ENCODE measurements at regions not wholly inside any gene's neighbourhood (a gene's known extent, or its start where the extent isn't known, plus 50 kb on each side); places are given as distances from the start of the nearest gene placed in this dataset.

DNA sequence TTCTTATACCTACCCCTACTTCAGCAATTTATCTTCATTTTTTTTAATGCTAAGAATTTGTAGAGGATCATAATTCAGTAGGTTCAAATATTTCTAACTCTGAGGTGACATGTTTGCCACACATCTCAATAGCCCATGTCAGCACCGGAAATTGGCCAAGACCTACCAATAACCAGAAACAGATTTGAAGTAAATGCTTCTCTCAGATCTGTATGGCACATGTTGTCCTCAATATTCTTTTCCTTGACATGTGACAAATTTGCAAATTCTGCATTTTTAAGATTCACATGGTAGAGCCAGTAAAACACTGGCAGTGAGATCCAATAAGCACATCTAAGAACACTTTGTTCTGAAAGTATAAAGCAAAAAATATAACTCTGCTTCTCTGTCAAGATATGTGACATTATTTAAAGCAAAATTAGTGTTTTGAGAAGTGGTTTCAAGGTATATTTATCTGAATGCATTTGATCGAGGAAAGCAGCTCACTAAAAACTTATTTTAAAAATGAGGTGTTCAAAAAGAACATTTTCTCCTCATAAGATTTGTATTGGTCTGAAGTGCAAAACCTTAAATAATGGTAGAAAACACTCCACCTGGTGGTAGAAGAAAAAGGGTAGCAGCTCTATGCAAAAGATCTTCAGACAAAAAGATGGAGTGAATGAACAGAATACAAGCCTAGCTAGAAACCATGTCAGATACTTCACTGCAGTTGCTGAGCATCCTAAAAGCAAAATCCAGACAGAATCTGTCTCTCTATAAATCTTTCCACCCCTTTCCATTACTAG is 513.8 kb upstream of the FAM241A start:
- DNase-seq = peak; percentile 6 to 74 (median 39)

DNA sequence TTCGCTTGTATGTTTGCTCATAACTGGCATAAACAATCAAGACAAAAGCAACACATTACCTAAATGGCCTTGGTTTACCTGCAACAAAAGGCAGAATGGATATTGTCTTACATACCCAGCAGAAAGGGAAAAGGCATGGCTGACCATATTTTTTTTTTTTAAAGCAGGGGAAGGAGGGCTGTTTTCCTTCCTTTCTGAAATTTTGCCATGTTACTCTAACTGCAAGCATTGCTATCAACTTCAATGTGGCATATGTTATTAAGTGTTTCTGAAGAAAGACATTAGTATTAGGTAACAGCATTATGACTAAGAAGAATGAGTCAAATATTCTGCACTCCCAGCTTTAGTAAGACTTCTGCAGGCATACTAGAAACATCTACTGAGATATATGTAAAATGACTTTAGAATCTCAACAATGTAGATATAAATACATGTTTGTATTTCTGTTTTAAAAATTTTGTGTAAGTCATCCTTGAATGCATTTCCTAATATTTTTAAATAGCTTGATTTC is 512.6 kb upstream of the FAM241A start:
- peak in 1 of 3 experiments; percentile 55 for DNase-seq

DNA sequence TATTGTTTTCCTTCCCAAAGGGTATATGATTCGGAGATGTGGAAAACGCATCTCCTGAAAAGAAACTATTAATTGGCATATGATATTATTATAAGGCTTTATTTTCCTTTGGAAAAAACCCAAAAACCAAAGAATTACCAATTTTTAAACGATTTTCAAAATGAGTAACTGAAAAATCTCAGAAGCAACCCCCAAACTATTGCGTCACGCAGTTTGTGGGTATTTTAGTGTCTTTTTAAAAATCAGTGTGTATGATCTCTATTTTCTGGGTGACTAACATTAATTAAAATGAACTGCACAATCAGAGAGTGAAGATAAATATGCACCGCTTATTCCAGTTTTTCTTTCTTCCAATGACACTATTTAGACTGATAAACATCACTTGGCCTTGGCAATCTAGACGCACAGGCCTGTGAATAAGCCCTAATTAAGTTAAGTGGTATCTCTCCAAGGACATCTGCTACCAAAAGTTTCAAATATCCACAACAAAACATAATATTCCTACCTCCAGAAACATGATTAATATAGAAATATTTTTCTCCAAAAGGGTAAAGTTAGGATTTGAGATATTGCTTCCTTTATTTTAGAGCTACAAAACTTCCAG is 511.5 kb upstream of the FAM241A start:
- DNase-seq = peak in 2 of 3 experiments; percentile 37 to 81

DNA sequence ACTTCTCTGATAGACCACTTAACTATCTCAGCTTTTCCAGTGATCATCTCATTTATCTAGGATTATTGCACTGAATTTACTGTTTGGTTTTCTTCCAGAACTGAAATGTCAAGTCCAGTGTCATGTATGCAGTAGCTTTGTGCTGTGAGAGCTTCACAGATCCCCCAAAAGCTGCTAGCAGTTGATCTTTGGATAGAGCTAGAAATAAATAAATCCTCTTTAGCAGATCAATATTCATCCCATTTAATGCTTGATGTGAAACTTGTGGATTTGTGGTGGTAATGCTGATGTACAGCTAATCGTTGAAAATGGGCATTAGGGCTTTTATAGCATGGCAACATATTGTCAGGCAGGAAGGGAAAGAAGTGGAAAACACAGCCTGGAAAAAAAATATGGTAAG is 509.6 kb upstream of the FAM241A start:
- DNase-seq = no peak

DNA sequence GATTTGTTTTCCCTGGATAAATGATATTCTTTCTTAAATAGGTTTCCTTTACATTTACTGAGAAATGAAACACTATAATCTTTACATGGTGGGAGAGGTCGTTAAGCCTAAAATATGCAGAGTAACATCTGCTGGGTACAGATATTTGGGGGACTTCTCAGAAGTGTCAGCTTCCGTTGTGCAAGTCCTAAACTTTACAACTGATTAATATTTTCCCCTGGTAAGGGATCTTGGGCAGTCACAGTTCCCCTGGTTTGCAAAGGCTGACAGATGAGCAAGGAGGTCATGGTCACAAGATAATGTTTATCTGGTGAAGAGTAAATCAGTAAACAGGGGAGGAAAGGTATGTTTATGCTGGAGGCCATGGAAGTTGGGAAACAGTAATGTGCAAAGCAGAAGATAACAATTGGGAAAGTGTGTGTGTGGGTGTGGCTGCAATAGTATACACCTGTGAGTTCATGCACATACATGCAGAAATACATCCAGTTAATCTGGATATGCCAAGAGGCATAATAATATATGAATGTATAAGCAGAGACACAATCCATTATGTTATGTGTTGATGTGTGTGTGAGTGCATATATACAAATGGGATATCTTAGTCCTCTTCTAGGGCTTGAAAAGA is 508.2 kb upstream of the FAM241A start:
- DNase-seq = no peak

DNA sequence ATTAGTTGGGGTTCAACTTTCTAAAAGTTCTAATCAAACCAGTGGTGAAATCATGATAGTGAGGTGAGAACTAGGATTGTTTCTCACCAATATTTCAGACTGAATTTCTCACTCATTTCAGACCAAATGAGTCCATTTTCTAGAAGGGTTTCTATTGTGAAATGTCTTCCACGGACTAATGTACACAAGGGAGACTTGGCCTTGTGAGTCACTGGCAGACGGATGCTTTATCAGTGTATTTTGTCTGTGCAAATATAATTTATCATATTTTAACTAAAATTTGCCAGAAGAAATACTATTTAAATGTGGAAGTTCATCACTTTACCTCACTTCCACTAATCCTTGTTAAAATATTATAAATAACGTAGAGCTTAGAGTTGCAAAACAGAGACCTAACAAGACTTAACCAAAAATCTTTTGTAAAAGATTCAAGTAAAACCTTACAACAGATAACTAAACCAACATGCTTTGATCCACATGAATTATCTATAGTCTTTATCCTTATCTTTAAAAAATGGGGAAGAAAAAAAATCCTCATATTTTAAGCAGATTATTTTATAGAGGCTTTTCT is 506.0 kb upstream of the FAM241A start:
- no peak for DNase-seq

DNA sequence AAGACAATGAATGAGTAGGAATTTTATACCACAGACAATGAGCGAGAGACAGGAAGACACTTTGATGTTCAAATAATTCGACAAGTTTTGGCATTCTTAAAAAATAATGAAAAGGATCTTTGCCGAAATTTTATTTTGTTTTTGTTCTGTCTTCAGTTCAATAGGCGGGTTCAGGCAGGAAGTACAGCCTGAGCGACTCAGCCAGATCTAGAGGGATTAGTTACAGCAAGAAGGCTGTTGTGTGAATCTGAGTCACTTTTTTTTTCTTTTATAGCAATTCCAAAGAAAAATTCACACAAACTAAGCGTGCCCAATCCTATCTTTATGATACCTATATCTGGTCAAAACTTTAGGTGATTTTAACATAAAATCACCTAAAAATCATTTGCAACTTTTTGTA is 505.4 kb upstream of the FAM241A start:
- no peak for DNase-seq

DNA sequence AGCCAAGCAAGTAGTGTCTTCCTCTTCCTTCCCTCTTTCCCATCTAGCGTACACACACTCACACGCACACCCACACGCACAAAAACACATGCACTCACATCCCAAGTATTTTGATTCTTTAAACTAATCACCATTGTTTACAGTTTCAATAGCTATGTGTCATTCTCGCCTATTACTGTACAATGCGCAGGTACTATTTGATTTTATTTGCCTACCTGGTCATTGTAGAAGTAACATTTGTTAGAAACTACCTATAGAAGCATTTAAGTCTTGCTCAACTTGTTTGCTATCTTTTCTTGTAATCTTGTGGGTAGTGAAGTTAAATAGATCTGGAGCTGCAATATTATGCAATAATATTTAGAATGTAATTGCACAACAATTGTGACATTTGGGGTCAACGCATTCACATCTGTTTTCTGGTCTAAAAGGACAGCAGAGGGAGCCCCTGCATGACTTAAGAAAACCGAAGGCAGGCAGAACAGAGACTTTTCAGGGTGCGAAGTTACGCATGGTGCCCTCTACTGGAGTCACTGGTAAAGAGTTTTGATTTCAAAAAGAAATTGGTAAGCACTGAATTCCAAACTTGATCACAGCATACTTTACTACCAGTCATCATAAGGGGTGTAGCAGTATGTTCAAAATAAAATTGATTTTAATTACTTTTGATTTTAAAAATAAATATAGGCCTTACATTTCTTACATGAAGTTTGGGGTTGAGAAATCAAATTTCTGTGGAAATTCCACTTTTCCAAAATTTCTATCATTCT is 503.3 kb upstream of the FAM241A start:
- peak; percentile 59 to 92 (median 68) for DNase-seq

DNA sequence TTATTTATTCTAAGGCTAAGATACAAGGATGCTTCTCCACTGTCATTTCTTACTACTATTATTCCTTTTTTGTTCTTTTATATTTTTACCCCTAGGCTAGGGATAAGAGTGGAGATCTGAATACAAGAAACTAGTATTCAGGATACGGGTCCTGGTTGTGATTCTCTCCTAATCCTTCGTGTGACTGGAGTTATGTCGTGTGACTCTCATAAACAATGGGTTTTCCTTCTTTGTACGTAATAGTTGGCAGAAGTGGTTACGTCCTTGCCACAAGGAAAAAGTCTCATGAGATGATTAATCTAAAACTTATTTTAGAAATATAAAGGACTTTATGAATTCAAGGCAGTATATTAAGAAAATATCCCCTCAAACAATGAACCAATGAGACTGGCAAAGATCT is 497.2 kb upstream of the FAM241A start:
- no peak for DNase-seq

DNA sequence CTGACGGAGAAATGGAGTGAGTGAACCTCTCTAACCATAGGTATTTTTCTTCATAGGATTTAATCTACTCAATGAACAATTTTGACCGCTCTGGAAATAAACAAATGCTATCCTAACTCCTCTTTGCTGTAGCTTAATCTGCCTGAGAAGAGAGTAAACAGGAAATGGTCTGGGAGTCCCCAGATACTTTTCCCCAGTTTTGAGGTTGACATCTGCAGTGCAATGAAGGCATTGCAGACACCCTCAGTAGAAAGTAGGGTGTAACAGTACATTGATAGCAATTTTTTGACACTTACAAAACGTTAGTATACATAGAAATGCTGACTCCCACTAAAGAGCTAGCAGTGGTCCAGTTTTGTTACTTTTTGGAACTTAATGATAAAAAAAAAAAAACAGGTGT is 495.9 kb upstream of the FAM241A start:
- no peak for DNase-seq

DNA sequence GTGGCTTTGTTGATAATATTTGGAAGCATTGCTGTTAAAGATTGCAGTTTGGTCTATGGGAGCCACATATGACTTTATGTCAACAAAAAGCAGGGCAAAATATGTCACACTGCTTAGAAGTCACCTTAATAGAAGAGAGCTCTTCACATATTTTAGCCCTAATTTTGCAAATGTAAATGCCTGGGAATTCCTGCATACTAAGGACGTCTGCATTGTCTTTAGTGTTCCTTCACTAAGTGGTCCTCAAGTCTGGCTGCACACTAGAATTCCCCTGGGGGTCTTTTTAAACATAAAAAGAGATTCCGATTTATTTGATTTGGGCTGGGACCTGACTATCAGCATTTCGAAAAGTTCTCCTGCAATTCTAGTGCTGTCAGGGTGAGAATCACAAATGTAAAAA is 495.1 kb upstream of the FAM241A start:
- DNase-seq = no peak

DNA sequence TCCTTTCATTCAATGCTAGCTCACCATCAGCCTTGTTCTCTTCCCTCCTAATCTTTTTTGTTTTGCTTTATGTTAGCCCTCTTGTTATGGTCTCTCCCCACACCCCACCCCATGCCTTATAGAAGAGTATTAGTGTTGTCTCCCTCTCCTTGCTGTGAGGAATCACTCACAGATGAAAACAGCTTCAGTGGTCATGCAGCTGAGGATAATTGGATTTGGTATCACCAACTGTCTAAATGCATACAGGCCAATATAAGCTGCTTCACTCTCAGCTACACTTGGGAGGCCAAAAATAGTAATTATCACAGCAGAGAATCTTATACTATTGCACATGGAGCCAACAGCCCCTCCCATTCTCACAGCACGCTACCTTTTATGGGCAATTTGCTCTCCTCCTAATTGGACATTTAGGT is 494.6 kb upstream of the FAM241A start:
- DNase-seq = peak in 2 of 3 experiments; percentile 63 to 91

DNA sequence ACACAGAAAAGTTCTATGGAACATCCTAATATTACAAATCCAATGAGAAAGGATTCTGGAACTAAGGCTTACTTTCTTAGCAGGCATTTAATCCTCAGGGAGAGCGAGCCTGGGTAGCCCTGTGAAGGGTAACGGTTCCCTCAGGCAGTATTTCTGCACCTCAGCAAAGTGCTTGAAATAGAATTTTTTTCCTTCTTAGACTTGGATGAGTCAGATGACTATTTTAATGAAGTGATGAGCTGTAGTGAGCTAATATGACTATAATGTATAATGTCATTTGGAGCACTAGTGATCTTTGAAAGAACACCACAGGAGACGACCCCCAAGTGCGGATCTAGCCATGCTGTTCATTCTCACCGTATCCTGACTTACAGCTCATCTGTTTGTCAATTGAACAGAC is 493.0 kb upstream of the FAM241A start:
- no peak for DNase-seq

DNA sequence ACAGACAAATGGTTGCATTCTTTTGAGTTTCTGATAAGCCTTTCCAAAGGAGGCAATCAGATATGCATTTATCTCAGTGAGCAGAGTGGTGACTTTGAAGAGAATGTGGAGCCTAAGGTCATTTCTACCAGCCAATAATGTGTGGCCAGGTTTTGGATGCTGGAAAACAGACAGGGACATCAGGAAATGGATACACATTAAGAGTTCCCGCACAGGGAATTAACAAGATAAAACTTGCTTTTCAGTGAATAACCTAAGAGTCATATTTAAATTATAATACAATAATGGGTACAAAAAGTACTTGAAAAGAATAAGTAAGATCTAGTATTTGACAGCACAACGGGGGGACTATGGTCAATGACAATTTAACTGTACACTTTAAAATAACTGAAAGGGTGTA is 492.3 kb upstream of the FAM241A start:
- no peak for DNase-seq

DNA sequence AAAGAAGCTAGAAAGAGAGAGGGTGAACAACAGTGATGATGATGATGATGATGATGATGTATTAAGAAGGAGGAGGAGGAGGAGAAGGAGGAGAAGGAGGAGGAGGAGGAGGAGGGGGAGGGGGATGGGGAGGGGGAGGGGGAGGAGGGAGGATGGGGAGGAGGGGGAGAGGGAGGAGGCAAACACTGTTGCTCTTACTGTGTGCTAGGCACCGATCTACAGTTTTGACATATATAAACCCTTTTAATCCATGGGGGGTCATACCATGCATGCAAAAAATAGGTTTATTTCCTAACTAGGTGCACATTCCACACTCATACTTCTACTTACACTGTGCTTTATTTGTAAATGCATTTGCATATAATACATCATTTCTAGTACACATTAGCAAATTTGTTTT is 482.8 kb upstream of the FAM241A start:
- DNase-seq = no peak

DNA sequence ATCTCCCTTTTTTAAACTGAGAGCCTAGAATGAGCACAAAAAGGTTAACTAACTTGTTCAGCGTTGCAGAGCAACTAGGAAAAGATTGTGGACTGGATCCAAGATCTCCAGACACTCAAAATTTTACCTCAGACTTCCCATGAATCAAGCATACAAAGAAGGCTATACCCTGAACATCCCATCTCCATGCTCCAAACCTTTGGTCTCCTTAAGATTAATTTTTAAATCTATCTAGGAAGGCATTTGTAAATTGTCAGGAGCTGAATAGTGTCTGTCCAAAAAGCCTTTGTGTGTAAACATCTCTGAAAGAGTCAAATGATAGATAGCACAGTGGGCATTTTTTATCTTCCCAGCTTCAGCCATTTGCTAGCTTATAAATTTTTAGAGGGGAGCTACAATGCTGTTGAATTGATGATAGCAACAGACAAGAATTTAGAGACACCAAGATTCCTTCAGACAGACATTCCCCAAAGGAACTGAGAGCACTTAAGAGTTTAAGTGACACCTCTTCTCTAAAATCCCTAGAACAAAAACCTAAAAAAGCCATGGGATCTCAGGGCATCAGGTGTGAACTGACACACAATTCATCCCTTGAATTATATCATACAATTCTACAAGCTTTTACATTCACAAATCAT is 480.8 kb upstream of the FAM241A start:
- no peak for DNase-seq

DNA sequence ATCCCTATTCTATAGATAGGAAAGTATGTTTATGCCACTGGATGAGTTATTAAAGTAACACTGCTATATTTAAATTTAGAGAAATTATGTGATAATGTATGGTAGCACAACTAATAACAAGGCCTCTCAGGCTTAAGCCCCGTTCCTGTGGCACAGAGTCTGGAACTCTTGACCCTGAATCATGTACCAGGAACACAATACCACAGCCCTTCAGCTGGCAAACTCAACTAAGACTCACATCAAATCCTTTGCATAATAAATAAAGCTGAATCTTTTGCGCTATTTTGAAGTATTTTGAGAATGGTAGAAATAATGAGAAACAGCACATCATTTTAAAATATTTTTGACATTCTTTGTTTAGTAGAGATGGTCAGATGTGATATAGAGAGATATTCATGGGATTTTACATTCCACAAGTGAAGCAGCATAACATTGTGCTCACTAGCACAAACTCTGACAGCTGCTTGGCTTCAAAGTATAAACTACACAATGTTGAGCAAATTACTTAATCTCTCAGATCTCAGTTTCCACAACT is 478.4 kb upstream of the FAM241A start:
- DNase-seq = no peak

DNA sequence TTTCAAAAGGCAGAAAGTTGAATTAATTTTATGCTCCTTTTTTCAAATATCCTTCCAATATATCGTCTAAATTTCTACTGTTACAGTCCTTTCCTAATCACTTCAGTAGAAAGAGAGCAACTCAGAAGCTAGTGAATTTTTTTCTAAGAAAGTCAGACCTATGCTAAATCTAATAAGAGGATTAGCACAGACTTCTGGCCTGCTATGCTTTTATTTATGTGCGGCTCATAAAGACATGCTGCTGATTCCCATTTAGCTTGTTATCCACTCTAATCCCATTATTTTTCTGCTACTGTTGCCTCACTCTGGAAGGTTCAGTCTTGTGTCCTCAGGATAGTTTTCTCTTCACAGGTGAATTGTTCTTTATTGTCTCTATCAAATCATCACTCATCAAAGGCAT is 473.5 kb upstream of the FAM241A start:
- no peak for DNase-seq

DNA sequence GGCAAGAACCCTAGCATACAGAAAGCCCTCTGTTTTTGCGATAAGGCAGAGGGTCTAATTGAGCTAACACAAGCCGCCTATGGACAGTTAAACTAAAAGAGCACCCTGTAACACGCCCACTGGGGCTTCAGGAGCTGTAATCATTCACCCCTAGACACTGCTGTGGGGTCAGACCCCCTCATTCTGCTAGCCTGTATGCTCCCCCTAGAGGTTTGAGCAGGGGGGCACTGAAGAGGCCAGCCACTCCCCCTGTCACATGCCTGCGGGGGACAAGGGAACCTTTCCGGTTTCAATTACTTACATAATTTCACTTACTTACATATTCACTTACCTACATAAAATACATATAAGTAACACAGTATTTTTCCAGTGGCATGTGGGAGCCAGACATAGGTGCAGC is 469.5 kb upstream of the FAM241A start:
- DNase-seq = no peak

DNA sequence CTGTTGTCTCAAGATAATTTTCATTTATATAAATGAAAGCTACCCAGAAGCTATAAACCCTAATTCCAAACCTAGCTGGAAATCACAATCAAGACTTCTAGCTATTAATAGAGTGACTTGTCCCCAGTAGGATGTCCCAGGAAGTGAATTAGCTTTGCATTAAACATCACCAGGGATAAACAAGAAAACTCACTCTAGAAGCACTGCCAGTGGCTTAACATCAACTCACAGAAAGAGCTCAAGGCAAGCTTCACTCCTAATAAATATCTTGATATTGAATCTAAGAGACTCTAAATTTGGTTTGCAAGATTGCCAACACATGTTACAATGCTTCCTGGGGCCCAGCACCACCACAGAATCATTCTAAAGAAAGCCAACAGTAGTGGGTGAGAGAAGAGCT is 468.7 kb upstream of the FAM241A start:
- DNase-seq = no peak

DNA sequence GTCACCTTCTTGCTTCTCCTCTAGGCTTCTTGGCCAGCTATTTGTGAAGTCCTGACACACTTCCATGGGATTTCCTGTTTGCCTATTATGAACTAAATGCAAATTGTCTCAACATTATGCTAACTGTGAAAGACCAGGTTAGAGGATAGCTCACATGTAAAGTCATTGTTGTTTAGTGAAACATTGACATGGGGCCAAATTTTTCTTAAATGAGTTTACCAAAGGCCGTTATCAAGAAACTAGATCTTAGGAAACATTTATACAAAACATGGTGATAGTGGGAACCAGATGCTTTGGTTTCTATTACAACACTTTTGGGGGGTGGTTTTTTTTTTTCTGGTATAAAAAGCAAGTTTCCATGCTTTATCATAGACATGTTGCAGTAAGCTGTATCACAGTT is 466.8 kb upstream of the FAM241A start:
- DNase-seq = no peak

DNA sequence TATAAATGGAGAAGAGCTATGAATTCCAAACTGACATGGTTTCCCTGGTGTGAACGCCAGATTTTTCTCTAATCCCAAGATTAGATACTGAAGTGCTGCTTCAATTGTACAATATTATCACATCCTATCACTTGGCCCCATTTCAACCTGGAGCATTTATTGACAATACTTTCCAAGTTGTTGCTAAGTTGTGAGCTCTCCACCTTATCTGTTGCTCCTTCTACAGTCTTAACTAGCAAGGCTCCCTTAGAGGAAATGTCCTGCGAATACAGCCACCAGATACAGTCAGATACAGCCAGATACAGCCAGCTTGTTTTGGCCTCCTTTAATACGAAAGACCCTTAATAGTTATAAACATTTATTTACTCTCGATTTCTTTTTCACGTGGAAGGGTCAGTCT is 466.3 kb upstream of the FAM241A start:
- no peak for DNase-seq

Measured in NCI-H1417 (cell line).